ENCODE measurements at regions not wholly inside any gene's neighbourhood (a gene's known extent, or its start where the extent isn't known, plus 50 kb on each side); places are given as distances from the start of the nearest gene placed in this dataset.

DNA sequence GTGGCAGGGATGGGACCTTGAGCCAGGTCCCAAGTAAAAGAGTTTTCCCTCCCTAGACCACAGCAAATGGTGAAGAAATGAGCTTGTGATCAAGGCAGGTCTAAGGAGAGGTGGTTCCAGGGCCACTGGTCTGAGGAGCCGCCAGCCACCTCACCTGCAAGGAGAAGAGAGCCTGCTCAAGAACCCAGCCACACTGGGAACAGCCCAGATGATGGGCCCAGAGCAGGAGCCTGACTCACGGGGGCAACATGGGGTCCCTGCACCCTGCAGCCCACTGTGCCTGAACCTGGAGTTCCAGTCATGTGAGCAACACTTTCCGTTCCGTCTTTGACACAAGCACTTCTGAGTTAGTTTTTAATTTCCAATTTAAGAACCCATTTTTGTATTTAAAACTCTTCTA is 204.5 kb upstream of the CDH4 start:
- Histone ChIP-seq H3K27me3 (ENCODE audit: insufficient read depth, low read depth, severe bottlenecking) (peaks cover 44% of the 10 kb centered on the region), H3K4me3 (ENCODE audit: low read depth, low read length) (no peak overlapping the region), H3K36me3 (no peaks in the 10 kb centered on the region), H3K27ac (no peak overlapping the region), H3K9me3 (ENCODE audit: severe bottlenecking) (no peaks in the 10 kb centered on the region)
- TF ChIP-seq, protein P1, sequence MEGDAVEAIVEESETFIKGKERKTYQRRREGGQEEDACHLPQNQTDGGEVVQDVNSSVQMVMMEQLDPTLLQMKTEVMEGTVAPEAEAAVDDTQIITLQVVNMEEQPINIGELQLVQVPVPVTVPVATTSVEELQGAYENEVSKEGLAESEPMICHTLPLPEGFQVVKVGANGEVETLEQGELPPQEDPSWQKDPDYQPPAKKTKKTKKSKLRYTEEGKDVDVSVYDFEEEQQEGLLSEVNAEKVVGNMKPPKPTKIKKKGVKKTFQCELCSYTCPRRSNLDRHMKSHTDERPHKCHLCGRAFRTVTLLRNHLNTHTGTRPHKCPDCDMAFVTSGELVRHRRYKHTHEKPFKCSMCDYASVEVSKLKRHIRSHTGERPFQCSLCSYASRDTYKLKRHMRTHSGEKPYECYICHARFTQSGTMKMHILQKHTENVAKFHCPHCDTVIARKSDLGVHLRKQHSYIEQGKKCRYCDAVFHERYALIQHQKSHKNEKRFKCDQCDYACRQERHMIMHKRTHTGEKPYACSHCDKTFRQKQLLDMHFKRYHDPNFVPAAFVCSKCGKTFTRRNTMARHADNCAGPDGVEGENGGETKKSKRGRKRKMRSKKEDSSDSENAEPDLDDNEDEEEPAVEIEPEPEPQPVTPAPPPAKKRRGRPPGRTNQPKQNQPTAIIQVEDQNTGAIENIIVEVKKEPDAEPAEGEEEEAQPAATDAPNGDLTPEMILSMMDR (IDR thresholded peaks at IDR 0.05; ENCODE audit: low read depth, low read length): no peak
- DNase-seq: no peak

DNA sequence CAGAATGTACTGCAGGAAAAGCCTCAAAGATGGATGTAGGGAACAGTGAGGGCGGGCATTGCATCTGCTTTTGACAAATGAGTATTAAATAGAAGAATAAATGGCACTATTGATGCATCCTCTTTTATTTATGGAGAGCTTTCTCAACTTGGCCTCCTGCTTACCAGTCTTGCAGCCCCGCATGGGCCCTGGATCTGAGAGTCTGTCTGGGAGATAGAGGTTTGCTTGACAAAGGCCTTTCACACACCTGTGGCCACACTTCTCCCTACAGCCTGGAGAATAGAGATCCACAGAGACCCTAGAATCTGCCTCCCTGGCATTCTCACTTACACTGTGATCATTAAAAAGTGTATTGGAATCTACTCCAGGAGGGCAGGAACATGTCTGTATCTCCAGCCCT is 203.8 kb upstream of the CDH4 start:
- DNase-seq: no peak
- H3K27me3 ChIP-seq (ENCODE audit: insufficient read depth, low read depth, severe bottlenecking): peaks cover 44% of the 10 kb centered on the region
- H3K27ac ChIP-seq: no peak overlapping the region
- no peaks in the 10 kb centered on the region for H3K36me3 ChIP-seq
- TF ChIP-seq, protein P1 (IDR thresholded peaks at IDR 0.05; ENCODE audit: low read depth, low read length): no peak
- H3K4me3 ChIP-seq (ENCODE audit: low read depth, low read length): no peak overlapping the region
- H3K9me3 ChIP-seq (ENCODE audit: severe bottlenecking): no peaks in the 10 kb centered on the region

DNA sequence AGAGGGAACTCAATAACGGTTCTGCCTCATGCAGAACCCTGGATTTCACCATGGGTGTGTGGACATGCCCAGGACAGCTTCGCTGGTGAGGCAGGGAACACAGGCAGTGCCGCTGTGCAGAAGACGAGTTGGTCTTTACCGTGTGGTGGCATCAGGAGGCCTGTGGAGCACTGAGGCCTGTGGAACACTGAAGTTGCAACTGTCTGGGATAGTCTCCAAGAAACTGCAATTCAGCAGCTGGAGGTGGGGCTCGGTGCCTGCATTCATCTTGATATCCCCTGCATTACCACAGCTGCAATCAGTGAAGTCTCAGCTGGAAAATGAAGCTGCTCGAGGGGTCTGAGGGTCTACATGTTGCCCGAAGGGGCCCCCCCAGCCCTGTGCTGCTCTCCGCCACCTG is 202.4 kb upstream of the CDH4 start:
- DNase-seq: no peak
- H3K36me3 ChIP-seq: no peaks in the 10 kb centered on the region
- no peak overlapping the region for H3K4me3 ChIP-seq (ENCODE audit: low read depth, low read length)
- no peak overlapping the region for H3K27ac ChIP-seq
- TF ChIP-seq, protein P1 (IDR thresholded peaks at IDR 0.05; ENCODE audit: low read depth, low read length): no peak
- peaks cover 54% of the 10 kb centered on the region for H3K27me3 ChIP-seq (ENCODE audit: insufficient read depth, low read depth, severe bottlenecking)
- H3K9me3 ChIP-seq (ENCODE audit: severe bottlenecking): no peaks in the 10 kb centered on the region

DNA sequence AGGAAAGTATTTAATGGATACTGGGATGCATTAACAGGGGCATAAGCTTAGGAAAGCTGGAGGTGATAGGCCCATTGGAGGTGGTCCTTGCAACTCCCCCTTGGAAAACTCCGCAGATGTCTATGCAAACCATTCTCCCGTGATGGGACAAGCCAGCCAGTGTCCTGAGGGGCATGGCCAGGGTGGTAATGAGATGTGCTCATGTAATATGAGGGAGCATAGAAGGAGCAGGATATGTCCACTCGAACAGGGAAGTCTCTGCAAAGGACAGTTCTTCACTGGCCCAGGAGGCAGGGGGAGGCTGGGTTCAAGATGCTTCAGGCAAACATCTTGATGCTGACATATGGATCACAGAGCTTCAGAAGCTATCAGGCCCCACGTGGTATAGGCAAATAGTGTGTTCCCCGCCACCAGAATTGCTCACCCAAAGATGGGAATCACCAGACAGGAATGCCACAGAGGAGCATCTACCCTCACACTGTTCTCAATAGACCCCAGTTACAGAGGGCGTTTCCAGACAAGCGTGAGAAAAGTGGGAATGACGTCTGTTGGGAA is 201.6 kb upstream of the CDH4 start:
- H3K27me3 ChIP-seq (ENCODE audit: insufficient read depth, low read depth, severe bottlenecking): peaks cover 62% of the 10 kb centered on the region
- H3K4me3 ChIP-seq (ENCODE audit: low read depth, low read length): no peak overlapping the region
- H3K9me3 ChIP-seq (ENCODE audit: severe bottlenecking): no peaks in the 10 kb centered on the region
- no peak for DNase-seq
- TF ChIP-seq, protein P1 (IDR thresholded peaks at IDR 0.05; ENCODE audit: low read depth, low read length): no peak
- H3K27ac ChIP-seq: no peak overlapping the region
- no peaks in the 10 kb centered on the region for H3K36me3 ChIP-seq

DNA sequence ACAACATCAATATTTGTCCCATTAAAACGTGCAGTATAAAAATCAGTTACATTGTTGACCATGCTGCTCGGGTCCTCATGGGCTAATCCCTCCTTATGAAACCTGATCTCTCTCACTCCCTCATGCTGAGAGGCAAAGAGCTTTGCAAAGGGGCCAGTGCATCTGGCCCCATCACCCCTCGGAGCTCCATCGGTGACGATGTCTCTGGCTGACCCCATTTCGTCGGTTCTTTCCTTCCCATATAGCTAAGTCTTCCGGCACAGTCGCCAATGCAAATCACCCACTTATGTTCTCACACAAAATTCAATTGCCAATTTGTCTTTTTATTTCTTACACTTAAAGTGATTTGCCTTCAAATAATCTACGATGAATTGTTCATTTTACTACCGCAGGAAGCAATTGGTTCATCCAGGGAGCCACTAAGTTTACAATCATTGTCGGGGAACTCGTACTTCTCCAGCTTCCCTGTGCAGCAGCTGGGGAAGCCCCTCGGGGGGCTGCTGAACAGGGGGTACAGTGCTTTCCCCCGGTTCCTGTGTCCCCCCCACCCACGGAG is 199.8 kb upstream of the CDH4 start:
- Histone ChIP-seq H3K27ac (no peak overlapping the region), H3K9me3 (ENCODE audit: severe bottlenecking) (no peaks in the 10 kb centered on the region), H3K36me3 (no peaks in the 10 kb centered on the region), H3K27me3 (ENCODE audit: insufficient read depth, low read depth, severe bottlenecking) (peaks cover 76% of the 10 kb centered on the region), H3K4me3 (ENCODE audit: low read depth, low read length) (no peak overlapping the region)
- no peak for DNase-seq
- TF ChIP-seq, protein P1 (IDR thresholded peaks at IDR 0.05; ENCODE audit: low read depth, low read length): no peak

Measured in WERI-Rb-1 (cell line).